ENCODE measurements at regions not wholly inside any gene's neighbourhood (a gene's known extent, or its start where the extent isn't known, plus 50 kb on each side); places are given as distances from the start of the nearest gene placed in this dataset.
A peak's percentile ranks its signal among the peaks of the same experiment; 100 is the strongest.

- DNase-seq (ENCODE audit: low spot score): no peak
These were observed 55.8 kb upstream of the FRMD4B start for GRCh38 chr3:69441732-69442131.

- no peak for DNase-seq (ENCODE audit: low spot score)
These were observed 55.2 kb upstream of the FRMD4B start for GRCh38 chr3:69441040-69441439.

- DNase-seq (ENCODE audit: low spot score): peak; percentile 42
These were observed 53.9 kb upstream of the FRMD4B start for GRCh38 chr3:69439643-69440270.

GRCh38 chr3:69438476-69438875 lies 52.6 kb upstream of the FRMD4B start:
- DNase-seq (ENCODE audit: low spot score): no peak

GRCh38 chr3:69435274-69436265 lies 49.7 kb upstream of the FRMD4B start:
- DNase-seq (ENCODE audit: low spot score): no peak

All from HT-29 (cell line).